Right forelimb (tissue), 1 donor: ENCODE measurements at regions not wholly inside any gene's neighbourhood (a gene's known extent, or its start where the extent isn't known, plus 50 kb on each side); places are given as distances from the start of the nearest gene placed in this dataset.

ENCODE experiments used
- DNase-seq: peaks from one replicate; pipeline ENCODE4 v3.0.0-alpha.2; 2018

- DNase-seq: no peak
Observed at GRCh38 chr21:25421321-25422028, 185.8 kb downstream of the MRPL39 start.

- no peak for DNase-seq
Observed at GRCh38 chr21:25420831-25421230, 186.4 kb downstream of the MRPL39 start.

GRCh38 chr21:25416669-25417068, 190.6 kb downstream of the MRPL39 start:
- DNase-seq: no peak

GRCh38 chr21:25412100-25412499, 195.2 kb downstream of the MRPL39 start:
- no peak for DNase-seq

GRCh38 chr21:25409978-25410377, 197.3 kb downstream of the MRPL39 start:
- no peak for DNase-seq

- no peak for DNase-seq
Observed at GRCh38 chr21:25408666-25409065, 198.6 kb downstream of the MRPL39 start.

- DNase-seq: no peak
Observed at GRCh38 chr21:25406887-25407579, 200.2 kb downstream of the MRPL39 start.

- no peak for DNase-seq
Observed at GRCh38 chr21:25405984-25406383, 201.3 kb downstream of the MRPL39 start.

GRCh38 chr21:25402134-25402961, 204.9 kb downstream of the MRPL39 start:
- DNase-seq: no peak

- DNase-seq: no peak
Observed at GRCh38 chr21:25400427-25400826, 206.9 kb downstream of the MRPL39 start.

GRCh38 chr21:25398630-25399029, 208.7 kb downstream of the MRPL39 start:
- DNase-seq: no peak

GRCh38 chr21:25396135-25396711, 211.1 kb downstream of the MRPL39 start:
- no peak for DNase-seq

GRCh38 chr21:25391777-25392176, 215.5 kb downstream of the MRPL39 start:
- DNase-seq: no peak

- no peak for DNase-seq
Observed at GRCh38 chr21:25390701-25391100, 216.6 kb downstream of the MRPL39 start.

- DNase-seq: no peak
Observed at GRCh38 chr21:25387665-25388064, 219.6 kb downstream of the MRPL39 start.

- DNase-seq: peak; percentile 45
Observed at GRCh38 chr21:25385911-25386474, 221.3 kb downstream of the MRPL39 start.

GRCh38 chr21:25385341-25385740, 221.9 kb downstream of the MRPL39 start:
- DNase-seq: no peak

GRCh38 chr21:25384782-25385181, 222.5 kb downstream of the MRPL39 start:
- DNase-seq: no peak

- no peak for DNase-seq
Observed at GRCh38 chr21:25383545-25383944, 223.7 kb downstream of the MRPL39 start.

GRCh38 chr21:25381936-25382452, 225.3 kb downstream of the MRPL39 start:
- no peak for DNase-seq

- DNase-seq: no peak
Observed at GRCh38 chr21:25375675-25376074, 231.6 kb downstream of the MRPL39 start.
